SHP77 (cell line): ENCODE measurements at regions not wholly inside any gene's neighbourhood (a gene's known extent, or its start where the extent isn't known, plus 50 kb on each side); places are given as distances from the start of the nearest gene placed in this dataset.

ENCODE experiments used
- DNase-seq, 2 experiments: peaks; one replicate each; lab custom pipeline; 2025; lab: John Stamatoyannopoulos, UW

DNA sequence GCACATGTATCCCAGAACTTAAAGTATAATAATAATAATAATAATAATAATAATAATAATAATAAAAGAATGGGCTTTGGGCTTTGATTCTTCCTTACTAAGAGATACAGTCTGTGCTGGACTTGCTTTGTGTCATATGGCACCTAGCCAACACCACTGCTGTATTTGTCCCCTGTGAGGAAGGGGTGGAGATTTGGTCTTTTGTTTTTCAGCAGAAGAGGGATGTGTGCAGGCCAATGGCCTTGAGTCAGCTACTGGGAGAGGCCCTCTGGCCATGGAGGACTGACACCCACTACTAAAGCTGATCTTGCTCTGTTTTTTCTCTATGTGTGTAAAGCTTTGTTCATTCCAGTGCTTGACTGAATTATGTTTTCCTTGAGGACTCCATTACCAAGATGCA lies 573.0 kb upstream of the PCDH15 start:
- DNase-seq = no peak

DNA sequence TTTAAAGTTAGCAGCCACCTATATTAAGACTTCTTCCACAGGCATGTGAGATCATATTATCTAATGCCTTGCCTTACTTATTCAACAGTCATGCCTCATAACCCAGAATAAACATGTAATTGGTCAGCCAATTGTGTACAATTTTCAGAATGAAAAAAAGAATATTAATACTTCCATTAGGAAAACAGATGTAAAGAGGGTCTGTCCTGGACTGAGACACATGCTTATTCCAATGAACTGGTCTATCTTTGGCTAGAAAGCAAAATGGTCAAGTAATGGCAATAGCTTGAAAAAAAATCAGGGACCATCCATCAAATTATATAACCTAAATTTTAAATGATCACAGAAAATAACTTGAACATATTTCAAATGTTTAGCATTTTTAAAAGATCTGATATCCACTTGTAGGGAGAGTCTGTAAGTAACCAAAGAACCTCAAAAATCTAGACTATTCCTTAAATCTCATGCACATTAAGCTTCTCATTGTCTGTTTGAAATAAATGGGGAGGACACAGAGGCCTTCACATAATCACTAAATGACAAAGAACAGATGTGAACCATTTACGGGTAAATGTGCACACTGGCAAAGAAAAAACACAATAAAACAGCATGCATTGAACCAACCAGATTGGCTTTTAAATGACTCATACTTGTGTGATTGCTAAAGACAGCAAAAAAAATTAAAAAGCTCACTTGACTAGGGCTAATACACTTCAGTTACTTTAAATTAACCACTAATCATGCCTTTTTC lies 568.8 kb upstream of the PCDH15 start:
- DNase-seq = no peak

DNA sequence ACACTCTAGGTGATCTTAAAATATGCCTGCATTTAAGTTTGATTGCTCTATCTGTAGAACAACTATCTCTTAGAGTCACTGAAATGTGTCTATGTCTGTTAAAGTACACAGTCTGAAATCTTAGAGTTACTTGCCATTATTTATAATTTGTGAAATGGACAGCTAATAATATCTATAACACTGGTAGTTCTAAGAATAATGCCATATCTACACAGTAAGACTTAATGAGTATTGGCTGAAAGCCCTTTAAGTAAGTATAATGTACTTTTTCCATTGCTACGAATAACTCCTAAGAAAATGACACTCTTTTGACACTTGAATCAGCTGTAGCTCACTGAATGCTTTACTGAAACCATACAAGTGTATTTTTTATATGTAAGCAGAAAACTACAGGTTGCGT lies 567.4 kb upstream of the PCDH15 start:
- no peak for DNase-seq

DNA sequence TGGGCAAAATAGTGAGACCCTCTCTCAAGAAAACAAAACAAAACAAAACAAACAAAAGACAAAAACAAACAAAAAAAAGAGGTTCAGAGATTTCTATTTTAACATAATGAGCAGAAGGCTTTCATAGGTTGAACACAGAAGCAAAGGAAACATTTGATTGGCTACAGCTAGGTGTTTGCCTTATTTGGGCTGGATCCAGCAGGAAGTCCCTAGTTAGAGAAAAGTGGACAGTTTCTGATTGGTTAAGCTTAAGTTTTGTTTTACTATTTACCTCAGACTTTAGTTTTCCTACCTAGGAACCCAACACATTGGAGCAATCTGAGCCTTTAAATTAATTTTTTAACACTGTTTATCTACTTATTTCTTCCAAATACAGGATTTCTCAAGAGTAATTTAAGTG lies 566.5 kb upstream of the PCDH15 start:
- DNase-seq = no peak

DNA sequence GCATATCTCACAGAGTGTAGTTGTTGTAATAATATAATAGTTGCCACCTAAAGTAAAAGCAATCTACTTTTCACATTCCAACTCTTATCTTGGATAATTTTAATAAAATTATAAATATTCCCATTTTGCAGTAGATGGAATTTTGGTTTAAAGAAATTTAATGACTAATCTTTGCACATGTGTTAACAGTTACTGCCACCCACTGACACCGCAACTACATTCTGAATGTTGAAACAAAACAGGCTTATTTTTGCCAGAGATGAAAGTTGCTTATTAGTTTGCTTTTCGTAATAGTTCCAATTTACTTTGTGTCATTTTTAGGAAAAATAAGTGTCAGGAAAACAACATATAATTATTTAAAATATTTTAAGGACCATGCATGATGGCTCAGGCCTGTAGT lies 557.5 kb upstream of the PCDH15 start:
- DNase-seq = no peak

DNA sequence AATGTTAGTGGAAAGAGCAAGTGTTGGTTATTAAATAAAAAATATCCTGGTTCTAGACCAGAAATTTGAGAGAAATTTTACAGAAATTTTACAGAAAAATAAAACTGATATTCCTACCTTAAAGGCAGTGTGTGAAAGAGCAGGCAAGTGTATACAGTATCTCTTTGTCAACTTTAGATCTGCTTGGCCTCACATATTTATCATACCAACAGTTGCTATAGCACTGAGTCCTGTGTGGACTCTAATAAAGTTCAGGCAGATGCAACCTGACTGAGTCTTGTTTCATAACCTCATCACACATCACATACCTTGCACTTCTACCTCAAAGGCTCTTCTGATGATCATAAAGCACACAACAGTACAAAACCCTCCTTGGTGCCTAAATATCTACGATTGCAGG lies 552.4 kb upstream of the PCDH15 start:
- no peak for DNase-seq

DNA sequence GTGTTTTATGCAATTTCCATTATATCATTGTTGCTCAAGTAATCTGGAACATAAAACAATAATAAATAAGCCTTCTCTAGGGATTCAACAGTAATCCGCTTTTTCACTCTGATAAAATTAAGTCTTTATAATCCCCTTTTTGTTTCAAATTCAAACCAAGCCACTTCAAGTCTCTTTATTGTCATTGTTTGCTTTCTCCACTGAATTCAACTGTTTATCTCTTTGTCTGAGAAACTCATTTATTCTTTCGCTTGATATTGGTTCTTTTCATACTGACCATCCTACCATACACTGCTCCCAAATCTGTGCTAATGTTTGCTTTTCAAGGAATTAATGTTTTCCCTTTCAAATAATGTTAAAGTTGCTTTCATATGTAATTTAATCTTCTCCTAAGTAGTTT lies 550.4 kb upstream of the PCDH15 start:
- no peak for DNase-seq

DNA sequence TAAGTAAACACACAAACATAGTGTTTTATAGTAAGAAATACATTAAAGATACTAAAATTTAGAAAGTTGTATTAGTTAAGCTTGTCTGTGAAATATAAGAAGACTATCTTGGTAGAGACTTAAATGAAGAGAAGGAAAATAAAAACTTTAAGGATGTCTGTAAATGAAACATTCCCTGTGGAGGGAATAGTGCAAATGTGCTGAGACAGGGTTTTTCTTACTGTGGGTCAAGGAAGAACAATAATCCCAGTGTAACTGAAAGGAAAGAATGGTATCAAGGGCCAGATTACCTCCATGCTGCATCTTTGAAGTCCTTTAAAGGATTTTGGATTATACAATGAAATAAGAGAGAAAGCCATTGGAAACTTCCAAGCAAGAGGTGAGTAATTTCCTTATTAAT lies 547.5 kb upstream of the PCDH15 start:
- DNase-seq = no peak

DNA sequence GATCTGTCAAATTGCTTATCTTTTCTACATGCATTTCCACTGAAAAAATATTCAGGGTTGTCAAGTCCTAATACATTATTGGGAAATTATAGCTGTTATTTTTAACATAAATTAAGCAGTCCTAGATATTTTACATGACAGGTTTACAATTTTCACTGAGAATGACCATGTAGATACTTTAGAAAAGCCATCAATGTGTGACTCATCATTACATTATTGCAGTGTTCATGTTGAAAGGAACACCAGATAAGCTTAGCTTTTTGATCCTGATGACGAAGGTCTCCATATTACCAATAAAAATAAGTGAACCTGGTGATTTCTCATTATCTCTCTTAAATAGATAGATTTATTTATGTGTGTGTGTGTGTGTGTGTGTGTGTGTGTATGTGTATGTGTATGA lies 529.5 kb upstream of the PCDH15 start:
- DNase-seq = no peak

DNA sequence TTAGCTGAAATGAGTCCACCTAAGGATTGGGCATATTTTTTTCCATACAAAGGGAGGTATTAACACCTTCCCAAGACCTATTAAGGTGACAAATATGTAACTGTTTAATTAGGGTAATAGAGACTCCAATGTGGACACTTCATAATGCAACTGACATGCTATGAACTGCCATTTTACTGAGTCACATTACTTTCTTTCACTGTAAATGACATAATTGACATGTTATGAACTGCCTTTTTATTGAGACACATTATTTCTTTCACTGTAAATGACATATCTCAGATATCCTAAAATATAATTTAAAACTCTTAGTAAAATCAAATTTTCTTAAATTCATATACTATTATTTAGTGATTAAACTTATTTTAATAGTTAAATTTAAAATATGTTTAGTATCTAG lies 528.8 kb upstream of the PCDH15 start:
- no peak for DNase-seq

DNA sequence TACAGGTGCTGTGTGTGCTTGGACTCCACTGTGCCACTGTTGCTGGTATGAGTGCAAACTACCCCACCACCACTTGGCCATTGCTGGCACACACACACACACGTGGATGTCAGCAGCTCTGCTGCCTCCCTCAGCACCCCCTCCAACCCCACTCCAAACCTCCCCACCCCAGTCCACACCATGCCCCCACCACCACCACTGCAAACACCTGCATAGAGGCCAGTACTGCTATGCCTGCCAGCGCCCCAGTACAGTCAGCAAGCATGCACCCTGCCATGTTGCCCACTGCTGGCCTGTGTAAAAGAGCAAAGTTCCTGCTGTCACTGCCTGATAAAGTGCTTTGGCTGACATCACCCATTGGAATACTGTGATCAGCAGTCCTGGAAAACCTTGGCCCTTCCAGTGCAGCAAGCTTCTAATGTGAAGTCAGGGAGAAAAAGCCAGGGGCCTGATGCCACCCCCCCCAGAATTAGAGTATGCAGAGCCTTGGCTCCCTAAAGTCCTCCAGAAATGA lies 519.2 kb upstream of the PCDH15 start:
- no peak for DNase-seq

DNA sequence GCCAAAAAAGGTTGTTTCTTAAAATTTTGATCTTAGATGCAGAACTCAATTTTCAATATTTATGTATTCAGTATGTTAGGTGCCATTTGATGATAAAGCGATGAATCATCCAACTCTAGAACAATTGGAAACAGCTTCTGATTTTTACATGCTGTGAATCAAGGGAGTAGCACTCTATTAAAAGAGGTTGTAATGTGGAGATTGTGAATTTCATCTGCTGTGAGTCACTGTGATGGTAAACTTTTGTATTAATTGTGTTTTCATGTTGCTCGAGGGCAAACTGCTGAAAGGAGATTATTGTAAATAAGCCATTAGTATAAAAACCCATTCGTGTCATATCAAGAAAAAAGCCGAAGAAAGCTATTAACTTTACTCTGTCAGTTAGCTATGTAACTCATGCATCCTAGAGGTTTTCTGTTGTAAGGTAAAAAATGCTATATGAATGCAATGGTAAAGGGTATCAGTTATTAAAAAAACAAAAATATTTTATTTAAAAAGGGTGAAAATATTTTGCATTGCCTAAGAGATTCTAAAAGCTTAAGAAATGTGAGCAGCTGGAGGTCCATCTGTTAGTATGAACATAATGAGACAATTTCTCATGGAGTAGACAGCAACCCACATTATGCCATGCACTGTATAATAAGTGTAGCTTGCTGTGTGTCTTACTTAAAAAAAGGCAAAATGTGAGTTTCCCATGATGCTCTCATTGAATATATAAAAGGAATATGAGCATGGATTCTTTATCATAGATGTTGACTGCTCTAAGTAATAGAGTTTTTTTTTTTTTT lies 511.0 kb upstream of the PCDH15 start:
- no peak for DNase-seq

DNA sequence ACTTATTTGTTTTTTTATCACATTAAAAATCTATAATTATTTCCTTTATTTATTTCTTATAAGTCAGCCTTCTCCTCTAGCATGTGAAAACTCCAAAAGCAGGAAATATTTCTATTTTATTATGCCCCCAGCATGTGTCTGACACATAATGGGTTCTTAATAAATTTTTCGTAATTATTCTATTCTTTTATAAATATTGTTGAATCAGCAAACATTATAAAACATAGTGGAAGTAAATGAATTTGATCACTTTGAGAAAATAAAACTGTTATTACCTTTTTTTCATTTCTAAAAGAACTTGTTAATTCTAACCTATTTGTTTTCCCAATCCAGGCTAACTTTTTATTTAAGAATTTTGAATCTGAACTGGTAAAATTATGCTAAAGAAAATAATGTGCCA lies 509.1 kb upstream of the PCDH15 start:
- DNase-seq = no peak

DNA sequence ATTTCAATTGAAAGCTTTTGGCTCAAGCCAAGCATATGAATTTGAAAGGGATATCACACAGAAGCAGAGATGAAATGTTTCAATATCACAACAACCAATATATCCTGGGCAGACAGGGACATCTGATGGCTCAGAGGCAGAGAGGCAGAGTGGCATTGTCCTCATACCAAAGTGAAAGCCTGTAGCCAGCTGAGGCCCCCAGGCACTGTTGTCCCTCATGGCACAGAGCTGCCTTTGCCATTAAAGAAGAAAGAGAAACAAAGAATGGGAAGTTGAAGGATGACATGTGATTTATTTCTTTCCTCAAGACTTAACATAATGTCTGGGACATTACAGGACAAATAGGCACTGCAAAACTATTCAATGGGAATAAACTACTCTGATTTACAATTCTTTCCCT lies 504.3 kb upstream of the PCDH15 start:
- no peak for DNase-seq

DNA sequence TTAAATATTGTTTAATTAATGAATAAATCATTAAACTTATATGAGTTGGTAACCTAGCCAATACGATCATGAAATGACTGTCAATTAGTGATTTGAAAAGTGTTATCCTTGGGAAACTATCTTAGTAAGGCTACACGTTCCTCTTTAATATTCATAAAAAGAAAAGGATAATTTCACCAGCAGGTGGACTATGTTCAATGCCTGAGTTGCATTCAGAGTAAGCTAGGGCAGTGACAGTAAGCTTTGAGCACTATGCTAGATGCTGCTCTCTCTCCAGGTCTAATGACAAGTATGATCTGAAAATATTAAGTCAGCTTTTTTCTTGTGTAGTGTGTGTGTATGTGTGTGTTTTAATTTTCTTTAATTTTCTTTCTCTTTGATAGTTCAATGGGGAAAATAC lies 486.3 kb upstream of the PCDH15 start:
- DNase-seq = no peak

DNA sequence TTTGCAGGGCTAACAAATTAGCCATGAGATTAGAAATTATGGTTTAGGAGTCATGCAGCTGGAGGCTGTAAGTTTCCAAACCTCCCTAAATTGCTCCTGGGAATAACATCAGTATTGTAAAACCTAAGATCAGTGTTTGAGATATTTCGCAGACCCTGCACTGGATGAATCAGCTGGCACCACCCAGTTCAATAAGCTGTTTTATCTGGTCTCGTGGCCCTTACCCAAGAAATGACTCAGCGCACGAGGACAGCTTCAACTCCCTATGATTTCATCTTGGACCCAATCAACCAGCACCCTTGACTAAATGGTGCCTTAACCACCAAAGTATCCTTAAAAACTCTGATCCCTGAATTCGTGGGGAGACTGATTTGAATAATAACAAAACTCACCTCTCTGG lies 482.0 kb upstream of the PCDH15 start:
- DNase-seq = no peak

DNA sequence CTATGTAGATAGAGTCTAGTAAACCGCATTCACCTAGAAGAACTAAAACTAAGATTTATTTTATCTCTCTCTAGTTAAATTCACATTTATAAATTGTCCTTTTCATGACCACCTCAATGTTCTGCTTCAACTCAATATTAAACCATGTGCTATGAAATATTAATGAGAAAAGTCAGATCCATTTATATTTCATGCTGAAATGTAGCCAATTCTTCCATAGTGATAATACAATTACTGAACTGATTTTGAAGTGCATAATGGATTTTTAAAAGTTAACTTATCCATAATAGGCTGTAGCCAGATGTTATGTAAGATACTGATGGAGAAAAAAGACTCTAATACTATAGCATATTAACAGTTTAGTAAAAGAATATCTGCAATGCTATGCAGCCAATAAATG lies 479.7 kb upstream of the PCDH15 start:
- DNase-seq = no peak

DNA sequence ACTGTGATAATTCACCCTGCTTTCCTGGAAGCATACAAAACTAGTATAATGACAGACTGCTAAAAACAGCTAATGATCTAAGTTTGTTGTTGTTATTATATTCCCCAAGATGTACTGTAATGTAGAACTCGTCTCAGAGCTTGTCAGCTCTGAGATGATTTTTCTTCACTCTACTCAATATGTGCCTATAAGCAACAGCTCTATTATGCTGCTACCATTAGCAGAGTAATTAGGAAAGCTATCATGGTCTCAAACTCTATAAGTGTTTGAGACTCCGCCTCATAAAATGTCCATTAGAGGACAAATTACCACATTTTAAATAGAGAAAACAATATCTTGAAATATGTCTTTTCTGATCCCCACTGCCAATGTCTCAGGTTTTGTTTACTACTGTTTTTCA lies 476.5 kb upstream of the PCDH15 start:
- no peak for DNase-seq

DNA sequence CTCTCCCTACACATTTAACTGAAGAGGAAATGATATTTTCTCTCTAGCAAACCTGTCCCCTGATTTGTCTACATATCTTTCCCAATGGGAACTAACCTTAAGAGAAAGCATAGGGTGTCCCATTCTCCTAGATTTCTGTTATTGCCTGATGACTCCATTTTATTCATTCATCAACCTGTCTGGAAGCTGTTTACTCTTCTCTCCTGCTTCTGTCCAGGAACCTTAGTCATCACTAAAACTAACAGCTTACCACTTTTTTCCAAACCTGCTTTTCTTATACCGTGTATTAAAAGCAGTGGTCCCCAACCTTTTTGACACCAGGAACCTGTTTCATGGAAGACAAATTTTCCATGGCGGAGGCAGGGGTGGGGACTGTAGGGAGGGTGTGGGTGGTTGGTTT lies 473.3 kb upstream of the PCDH15 start:
- no peak for DNase-seq

DNA sequence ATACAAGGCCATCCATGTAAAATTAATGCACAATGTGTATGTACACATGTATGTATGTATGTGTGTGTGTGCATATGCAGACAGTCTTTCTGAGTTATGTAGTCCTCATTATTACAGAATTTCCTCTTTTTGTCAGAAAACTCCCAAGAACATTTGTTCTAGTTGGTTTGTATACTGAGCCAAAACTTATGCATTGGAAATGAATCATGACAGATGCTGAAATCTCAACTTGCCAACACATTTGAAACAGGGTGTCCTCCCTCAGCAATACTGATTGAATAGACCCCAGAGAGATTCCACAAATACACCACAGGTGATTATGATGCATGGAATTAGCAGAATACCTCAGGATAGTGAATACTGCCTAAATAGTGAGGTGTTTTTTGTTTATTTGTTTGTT lies 472.9 kb upstream of the PCDH15 start:
- DNase-seq = no peak

DNA sequence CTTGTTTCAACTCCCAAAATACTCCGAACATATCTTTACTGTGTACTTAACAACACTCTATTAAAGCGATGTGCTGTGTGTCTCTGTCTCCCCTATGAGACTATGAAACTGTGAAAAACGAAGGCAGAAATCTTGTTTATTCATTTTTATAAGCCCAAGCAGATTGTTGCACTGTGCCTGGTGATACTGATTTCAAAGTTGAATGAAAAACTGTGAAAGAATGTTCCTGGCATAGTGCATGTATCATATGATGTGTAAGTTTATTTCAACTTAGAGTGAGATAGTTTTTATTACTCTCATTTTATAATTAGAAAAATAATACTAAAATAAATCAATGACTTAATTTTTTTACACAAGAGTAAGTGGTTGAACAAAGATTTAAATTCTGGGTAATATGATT lies 471.9 kb upstream of the PCDH15 start:
- no peak for DNase-seq

DNA sequence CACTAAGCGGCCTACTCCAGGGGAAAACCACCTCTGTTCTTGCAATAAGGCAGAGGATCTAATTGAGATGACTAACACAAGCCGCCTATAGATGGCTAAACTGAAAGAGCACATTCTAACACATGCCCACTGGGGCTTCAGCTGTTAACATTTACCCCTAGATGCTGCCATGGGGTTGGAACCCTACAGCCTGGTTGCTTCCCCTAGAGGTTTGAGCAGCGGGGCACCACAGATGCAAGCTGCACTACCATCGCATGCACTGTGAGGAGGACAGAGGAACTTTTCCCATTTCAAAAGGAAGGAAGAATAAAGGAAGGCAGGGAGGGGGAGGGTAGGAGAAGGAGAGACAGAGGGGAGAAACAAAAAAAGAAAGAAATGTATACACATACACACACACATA lies 465.8 kb upstream of the PCDH15 start:
- DNase-seq = no peak

DNA sequence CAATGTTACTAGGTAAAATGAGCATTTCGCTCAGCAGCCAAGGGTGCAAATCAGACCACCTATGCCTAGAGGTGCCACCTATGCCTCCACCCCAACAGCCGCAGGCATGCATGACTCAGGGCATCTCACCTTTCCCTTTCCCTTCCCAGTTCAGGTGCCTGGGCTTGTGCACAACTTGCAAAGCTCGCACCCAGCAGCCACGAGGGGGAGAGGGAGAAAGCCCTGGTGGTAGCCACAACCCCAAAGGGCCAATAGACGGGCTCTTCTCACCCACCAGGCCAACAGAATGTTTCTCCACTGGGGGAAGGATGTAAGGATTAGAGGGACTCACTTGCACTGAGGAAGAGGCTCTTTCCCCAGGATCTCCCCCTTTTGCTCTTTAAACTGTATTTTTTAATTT lies 462.3 kb upstream of the PCDH15 start:
- no peak for DNase-seq

DNA sequence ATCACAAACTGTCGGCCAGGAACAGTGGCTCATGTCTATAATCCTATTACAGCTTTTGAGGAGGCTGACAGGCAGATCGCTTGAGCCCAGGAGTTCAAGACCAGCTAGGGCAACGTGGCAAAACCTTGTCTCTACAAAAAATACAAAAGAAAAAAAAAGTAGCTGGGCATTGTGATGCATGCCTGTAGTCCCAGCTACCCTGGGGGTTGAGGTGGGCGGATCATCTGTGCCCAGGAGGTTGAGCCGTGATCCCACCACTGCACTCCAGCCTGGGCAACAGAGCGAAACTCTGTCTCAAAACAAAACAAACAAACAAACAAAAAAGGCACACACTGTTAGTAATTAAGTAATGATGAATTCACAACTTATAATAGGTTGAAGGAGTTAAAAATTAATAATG lies 441.5 kb upstream of the PCDH15 start:
- no peak for DNase-seq
